Endothelial cell of umbilical vein (primary cell): ENCODE measurements at regions not wholly inside any gene's neighbourhood (a gene's known extent, or its start where the extent isn't known, plus 50 kb on each side); places are given as distances from the start of the nearest gene placed in this dataset.

Experiments
- EZH2 ChIP-seq: IDR thresholded peaks from 2 replicates; pipeline ENCODE4 v1.6.1; 2012; ENCODE audit warnings: borderline replicate concordance, low read depth, mild to moderate bottlenecking, moderate library complexity, low read length, inconsistent platforms; ENCODE audit not compliant: severe bottlenecking
- FOS ChIP-seq: IDR thresholded peaks from 2 replicates; pipeline ENCODE4 v1.6.1; 2011; ENCODE audit warnings: mild to moderate bottlenecking, low read length, moderate library complexity, borderline replicate concordance; ENCODE audit not compliant: insufficient read depth
- GATA2 ChIP-seq: IDR thresholded peaks from 2 replicates; pipeline ENCODE4 v1.7.0; 2011; ENCODE audit warnings: low read depth, mild to moderate bottlenecking, moderate library complexity, mixed read lengths, low read length; ENCODE audit not compliant: insufficient read length, insufficient read depth
- JUN ChIP-seq: IDR thresholded peaks from 2 replicates; pipeline ENCODE4 v1.6.1; 2011; ENCODE audit warnings: borderline replicate concordance, low read depth; ENCODE audit not compliant: insufficient read length, insufficient read depth
- POLR2A ChIP-seq: IDR thresholded peaks from 2 replicates; pipeline ENCODE4 v1.6.1; 2012; ENCODE audit warnings: low read depth, mild to moderate bottlenecking, control low read depth, low read length
- POLR2AphosphoS5 ChIP-seq: IDR thresholded peaks from 2 replicates; pipeline ENCODE4 v1.6.1; 2012; ENCODE audit warnings: low read depth, mild to moderate bottlenecking, control low read depth, low read length, moderate library complexity; ENCODE audit not compliant: insufficient read depth
- TF ChIP-seq, protein P1 (sequence below), 2 donors: IDR thresholded peaks; 1 replicate in 1 of 2; 2 replicates in 1 of 2; pipeline ENCODE4 v1.5.1; 2011; ENCODE audit warnings: low read length in 2 of 2, mild to moderate bottlenecking in 2 of 2, moderate library complexity in 2 of 2, control low read depth in 1 of 2, inconsistent platforms in 1 of 2, low read depth in 1 of 2; ENCODE audit not compliant: insufficient read depth in 1 of 2; ENCODE audit errors: extremely low read depth in 1 of 2

GRCh38 chrX:39936886-39937770 lies 160.6 kb downstream of the BCOR start:
- TF ChIP-seq, protein P1, sequence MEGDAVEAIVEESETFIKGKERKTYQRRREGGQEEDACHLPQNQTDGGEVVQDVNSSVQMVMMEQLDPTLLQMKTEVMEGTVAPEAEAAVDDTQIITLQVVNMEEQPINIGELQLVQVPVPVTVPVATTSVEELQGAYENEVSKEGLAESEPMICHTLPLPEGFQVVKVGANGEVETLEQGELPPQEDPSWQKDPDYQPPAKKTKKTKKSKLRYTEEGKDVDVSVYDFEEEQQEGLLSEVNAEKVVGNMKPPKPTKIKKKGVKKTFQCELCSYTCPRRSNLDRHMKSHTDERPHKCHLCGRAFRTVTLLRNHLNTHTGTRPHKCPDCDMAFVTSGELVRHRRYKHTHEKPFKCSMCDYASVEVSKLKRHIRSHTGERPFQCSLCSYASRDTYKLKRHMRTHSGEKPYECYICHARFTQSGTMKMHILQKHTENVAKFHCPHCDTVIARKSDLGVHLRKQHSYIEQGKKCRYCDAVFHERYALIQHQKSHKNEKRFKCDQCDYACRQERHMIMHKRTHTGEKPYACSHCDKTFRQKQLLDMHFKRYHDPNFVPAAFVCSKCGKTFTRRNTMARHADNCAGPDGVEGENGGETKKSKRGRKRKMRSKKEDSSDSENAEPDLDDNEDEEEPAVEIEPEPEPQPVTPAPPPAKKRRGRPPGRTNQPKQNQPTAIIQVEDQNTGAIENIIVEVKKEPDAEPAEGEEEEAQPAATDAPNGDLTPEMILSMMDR (IDR thresholded peaks at IDR 0.05; ENCODE audit: extremely low read depth in 1 of 2, insufficient read depth in 1 of 2, low read depth in 1 of 2, low read length in 2 of 2): no peak
- TF ChIP-seq EZH2 (no peak), POLR2AphosphoS5 (no peak), POLR2A (no peak), FOS (no peak), JUN (no peak), GATA2 (no peak)
